H1 (cell line): ENCODE measurements at regions not wholly inside any gene's neighbourhood (a gene's known extent, or its start where the extent isn't known, plus 50 kb on each side); places are given as distances from the start of the nearest gene placed in this dataset.

Experiments used
- ATF2 ChIP-seq: IDR thresholded peaks from 2 replicates; pipeline ENCODE4 v1.6.1; 2012; ENCODE audit warnings: low read length, inconsistent platforms
- CEBPB ChIP-seq: IDR thresholded peaks from 2 replicates; pipeline ENCODE4 v1.6.1; 2012; ENCODE audit warnings: low read depth, low read length
- GABPA ChIP-seq: IDR thresholded peaks from 2 replicates; pipeline ENCODE4 v1.6.1; 2011; ENCODE audit warnings: mild to moderate bottlenecking, low read length, moderate library complexity, borderline replicate concordance; ENCODE audit not compliant: insufficient read depth
- GTF2F1 ChIP-seq: IDR thresholded peaks from 2 replicates; pipeline ENCODE4 v1.6.1; 2012; ENCODE audit warnings: low read depth, low read length, improper control_type of control experiment, borderline replicate concordance
- SIRT6 ChIP-seq: IDR thresholded peaks from one replicate; pipeline ENCODE4 v1.7.1; 2012; ENCODE audit warnings: low read length, inconsistent platforms

- TF ChIP-seq ATF2 (no peak), SIRT6 (no peak), GABPA (no peak), CEBPB (no peak), GTF2F1 (no peak)
These were observed 50.6 kb upstream of the CCDC167 start (continued) for GRCh38 chr6:37550191-37550831.
